ENCODE measurements at regions not wholly inside any gene's neighbourhood (a gene's known extent, or its start where the extent isn't known, plus 50 kb on each side); places are given as distances from the start of the nearest gene placed in this dataset.

DNA sequence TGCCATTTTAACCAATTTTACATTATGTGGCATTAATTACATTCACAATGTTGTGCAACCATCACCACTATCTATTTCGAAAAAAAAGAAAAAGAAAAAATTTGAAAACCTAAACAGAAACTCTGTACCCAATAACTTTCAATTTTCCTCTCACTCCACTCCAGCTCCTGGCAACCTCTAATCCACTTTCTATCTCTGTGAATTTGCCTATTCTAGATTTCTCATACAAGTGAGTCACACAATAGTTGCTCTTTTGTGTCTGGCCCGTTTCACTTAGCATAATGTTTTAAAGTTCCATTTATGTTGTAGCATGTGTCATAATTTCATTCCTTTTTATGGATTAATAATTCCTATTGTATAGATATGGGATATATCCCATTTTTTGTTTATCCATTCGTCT lies 53.3 kb upstream of the TBC1D5 start:
- Histone ChIP-seq H2AK5ac (ENCODE audit: insufficient read length, low read length) (no peak overlapping the region), H2BK15ac (ENCODE audit: low read depth, low read length) (no peak overlapping the region), H3K4ac (ENCODE audit: low read depth, low read length) (no peak overlapping the region), H4K20me1 (ENCODE audit: control insufficient read depth, insufficient read depth, insufficient read length) (no peaks in the 10 kb centered on the region), H3K56ac (ENCODE audit: insufficient read length, low read depth, low read length) (no peak overlapping the region), H3K23ac (ENCODE audit: insufficient read length, low read depth, low read length) (no peak overlapping the region), H3K18ac (ENCODE audit: insufficient read length, low read depth, low read length) (no peak overlapping the region), H3K4me1 (ENCODE audit: insufficient read depth, low read length) (no peaks in the 10 kb centered on the region), H2BK12ac (ENCODE audit: insufficient read length, low read depth, low read length) (no peak overlapping the region), H3K14ac (ENCODE audit: insufficient read depth, low read length) (no peak overlapping the region), H3K79me2 (ENCODE audit: insufficient read depth, low read length) (no peaks in the 10 kb centered on the region), H3K23me2 (ENCODE audit: insufficient read length, low read depth, low read length, poor library complexity, severe bottlenecking) (no peaks in the 10 kb centered on the region), H4K8ac (replicated peaks; ENCODE audit: insufficient read length, low read depth, low read length) (no peak overlapping the region), H2AFZ (ENCODE audit: low read length) (no peak overlapping the region), H3K9me3 (ENCODE audit: control insufficient read depth, low read depth, low read length) (no peaks in the 10 kb centered on the region), H4K91ac (ENCODE audit: insufficient read length, low read depth, low read length) (no peak overlapping the region), H2BK20ac (ENCODE audit: low read depth, low read length, poor library complexity, severe bottlenecking) (no peak overlapping the region), H3K27me3 (ENCODE audit: insufficient read depth, low read length) (no peaks in the 10 kb centered on the region), H4K5ac (ENCODE audit: insufficient read length, low read depth, low read length) (no peak overlapping the region), H3K27ac (ENCODE audit: insufficient read length, low read depth, low read length) (no peak overlapping the region), H3T11ph (ENCODE audit: low read length) (no peak overlapping the region), H3K79me1 (ENCODE audit: insufficient read depth, low read depth, low read length, poor library complexity, severe bottlenecking) (no peaks in the 10 kb centered on the region), H3K9ac (ENCODE audit: extremely low read depth, insufficient read length, low read length) (no peak overlapping the region), H2BK5ac (ENCODE audit: insufficient read length, low read length) (no peak overlapping the region), H2BK120ac (ENCODE audit: low read depth, low read length, poor library complexity, severe bottlenecking) (no peak overlapping the region), H3K4me2 (ENCODE audit: insufficient read depth, insufficient read length, low read length) (no peak overlapping the region)
- Mint-ChIP-seq H3K27ac (no peak overlapping the region), H3K4me3 (no peak overlapping the region), H3K9me3 (no peaks in the 10 kb centered on the region; a peak in 1 of 5 replicates), H3K36me3 (ENCODE audit: insufficient read depth in 1 of 3, low read depth in 3 of 3) (peaks cover 0 to 4% (median 0%) of the 10 kb centered on the region in 3 experiments; a peak in 1 of 7 replicates), H3K4me1 (no peaks in the 10 kb centered on the region), H3K27me3 (ENCODE audit: low read depth) (no peaks in the 10 kb centered on the region; the same call in 1 of the 2 replicates)
- no peak for DNase-seq
- WGBS (ENCODE audit: extremely low coverage, insufficient read length, low lambda C conversion rate): no CpG with 5 or more reads among the region's 3 CpGs
- TF ChIP-seq, protein P1, sequence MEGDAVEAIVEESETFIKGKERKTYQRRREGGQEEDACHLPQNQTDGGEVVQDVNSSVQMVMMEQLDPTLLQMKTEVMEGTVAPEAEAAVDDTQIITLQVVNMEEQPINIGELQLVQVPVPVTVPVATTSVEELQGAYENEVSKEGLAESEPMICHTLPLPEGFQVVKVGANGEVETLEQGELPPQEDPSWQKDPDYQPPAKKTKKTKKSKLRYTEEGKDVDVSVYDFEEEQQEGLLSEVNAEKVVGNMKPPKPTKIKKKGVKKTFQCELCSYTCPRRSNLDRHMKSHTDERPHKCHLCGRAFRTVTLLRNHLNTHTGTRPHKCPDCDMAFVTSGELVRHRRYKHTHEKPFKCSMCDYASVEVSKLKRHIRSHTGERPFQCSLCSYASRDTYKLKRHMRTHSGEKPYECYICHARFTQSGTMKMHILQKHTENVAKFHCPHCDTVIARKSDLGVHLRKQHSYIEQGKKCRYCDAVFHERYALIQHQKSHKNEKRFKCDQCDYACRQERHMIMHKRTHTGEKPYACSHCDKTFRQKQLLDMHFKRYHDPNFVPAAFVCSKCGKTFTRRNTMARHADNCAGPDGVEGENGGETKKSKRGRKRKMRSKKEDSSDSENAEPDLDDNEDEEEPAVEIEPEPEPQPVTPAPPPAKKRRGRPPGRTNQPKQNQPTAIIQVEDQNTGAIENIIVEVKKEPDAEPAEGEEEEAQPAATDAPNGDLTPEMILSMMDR (conservative IDR thresholded peaks at IDR 0.05): no peak
